CD14-positive monocyte (primary cell): ENCODE measurements at regions not wholly inside any gene's neighbourhood (a gene's known extent, or its start where the extent isn't known, plus 50 kb on each side); places are given as distances from the start of the nearest gene placed in this dataset.
A peak's percentile ranks its signal among the peaks of the same experiment; 100 is the strongest.

ENCODE experiments used
- DNase-seq, 3 donors: peaks; one replicate each; pipeline ENCODE4 v3.0.0-alpha.2; 2011 to 2022
- H2AFZ ChIP-seq: 2 replicates; pipeline ENCODE4 v1.6.0; 2012; ENCODE audit warnings: mild to moderate bottlenecking, low read depth, low read length, inconsistent platforms; ENCODE audit not compliant: insufficient read depth, poor library complexity, severe bottlenecking
- H3K27ac ChIP-seq, 2 donors: 1 replicate in 1 of 2; 2 replicates in 1 of 2; pipeline ENCODE4 v1.5.1; 2012 to 2013; ENCODE audit warnings: low read length in 2 of 2, control low read depth in 1 of 2, inconsistent platforms in 1 of 2, low read depth in 1 of 2, mild to moderate bottlenecking in 1 of 2
- H3K27me3 ChIP-seq, 2 donors: one replicate each; pipeline versions ENCODE4 v1.6.0 to v1.6.1; 2011 to 2013; ENCODE audit warnings: low read length in 2 of 2; ENCODE audit not compliant: control insufficient read depth in 2 of 2, insufficient read depth in 2 of 2
- H3K36me3 ChIP-seq, 2 donors: replicated peaks in 1 of 2; 1 replicate in 1 of 2; 2 replicates in 1 of 2; pipeline versions ENCODE4 v1.5.1 to v1.6.1; 2012 to 2013; ENCODE audit warnings: low read length in 2 of 2, control low read depth in 1 of 2, inconsistent platforms in 1 of 2, mild to moderate bottlenecking in 1 of 2; ENCODE audit not compliant: insufficient read depth in 2 of 2, control insufficient read depth in 1 of 2
- H3K4me1 ChIP-seq, 2 donors: 1 replicate in 1 of 2; 2 replicates in 1 of 2; pipeline versions ENCODE4 v1.5.1 to v1.6.1; 2012 to 2013; ENCODE audit warnings: low read length in 2 of 2, control low read depth in 1 of 2, inconsistent platforms in 1 of 2, mild to moderate bottlenecking in 1 of 2, moderate library complexity in 1 of 2; ENCODE audit not compliant: insufficient read depth in 2 of 2, control insufficient read depth in 1 of 2
- H3K4me2 ChIP-seq: replicated peaks from 2 replicates; pipeline ENCODE3; 2012; ENCODE audit warnings: low read length, moderate library complexity, mild to moderate bottlenecking; ENCODE audit not compliant: poor library complexity, severe bottlenecking; ENCODE audit errors: extremely low read depth
- H3K4me3 ChIP-seq, 3 experiments: fragments of 200-600 bp in 1 of 3; sonication (generic) in 1 of 3; replicated peaks in 1 of 3; 1 replicate in 2 of 3; 2 replicates in 1 of 3; pipeline ENCODE4 v1.5.1; 2011 to 2013; ENCODE audit warnings: low read length in 3 of 3, mild to moderate bottlenecking in 3 of 3, control low read depth in 2 of 3, low read depth in 2 of 3, inconsistent platforms in 1 of 3, moderate library complexity in 1 of 3
- H3K79me2 ChIP-seq: 2 replicates; pipeline ENCODE4 v1.6.0; 2012; ENCODE audit warnings: mild to moderate bottlenecking, control low read depth, inconsistent platforms, low read length, moderate library complexity; ENCODE audit not compliant: insufficient read depth
- H3K9ac ChIP-seq: 2 replicates; pipeline ENCODE4 v1.6.0; 2017; ENCODE audit warnings: low read length, mild to moderate bottlenecking; ENCODE audit not compliant: insufficient read depth, poor library complexity, severe bottlenecking
- H3K9me3 ChIP-seq, 2 donors: replicated peaks in 1 of 2; 1 replicate in 1 of 2; 2 replicates in 1 of 2; pipeline versions ENCODE4 v1.5.1 to v1.6.1; 2012 to 2013; ENCODE audit warnings: low read length in 2 of 2, control low read depth in 1 of 2; ENCODE audit not compliant: control insufficient read depth in 1 of 2, insufficient read depth in 1 of 2
- H4K20me1 ChIP-seq: 2 replicates; pipeline ENCODE4 v1.6.0; 2012; ENCODE audit warnings: mild to moderate bottlenecking, low read length, control low read depth, moderate library complexity; ENCODE audit not compliant: insufficient read depth
- H3K27ac Mint-ChIP-seq, 7 donors: one replicate each; pipeline ENCODE4 v1.8.0; 2020; ENCODE audit warnings: mild to moderate bottlenecking in 7 of 7, mixed read lengths in 7 of 7, moderate library complexity in 6 of 7, inconsistent platforms in 2 of 7
- H3K27me3 Mint-ChIP-seq, 3 donors: one replicate each; pipeline ENCODE4 v1.8.0; 2021 to 2022; ENCODE audit warnings: low read depth in 3 of 3, mild to moderate bottlenecking in 3 of 3, mixed read lengths in 3 of 3, moderate library complexity in 3 of 3, inconsistent platforms in 1 of 3
- H3K36me3 Mint-ChIP-seq, 2 donors: one replicate each; pipeline ENCODE4 v1.8.0; 2020; ENCODE audit warnings: mixed read lengths in 2 of 2, inconsistent platforms in 1 of 2, mild to moderate bottlenecking in 1 of 2
- H3K4me1 Mint-ChIP-seq: one replicate; pipeline ENCODE4 v1.8.0; 2020; ENCODE audit warnings: mild to moderate bottlenecking, mixed read lengths
- H3K4me3 Mint-ChIP-seq, 2 donors: one replicate each; pipeline ENCODE4 v1.8.0; 2020; ENCODE audit warnings: mild to moderate bottlenecking in 2 of 2, mixed read lengths in 2 of 2, moderate library complexity in 1 of 2
- H3K9me3 Mint-ChIP-seq, 7 donors: one replicate each; pipeline ENCODE4 v1.8.0; 2020 to 2022; ENCODE audit warnings: mixed read lengths in 7 of 7, mild to moderate bottlenecking in 6 of 7, moderate library complexity in 6 of 7, inconsistent platforms in 2 of 7
- WGBS: methylation state at CpG from one replicate; pipeline ENCODE4 v1.1.5; 2013; ENCODE audit warnings: missing lambda C conversion rate; ENCODE audit not compliant: insufficient coverage; 5-methylcytosine and 5-hydroxymethylcytosine counted together
- intact Hi-C, 2 donors: fragments of 100-400 bp; cut with micrococcal nuclease; formaldehyde crosslinking; loops; one replicate each; pipeline versions ENCODE4 v1.15.0 to v1.15.1; 2023
- TF ChIP-seq, protein P1 (sequence below): fragments of 200-600 bp; IDR thresholded peaks from one replicate; pipeline ENCODE4 v1.8.0; 2022; ENCODE audit warnings: antibody characterized with exemption, mild to moderate bottlenecking

DNA sequence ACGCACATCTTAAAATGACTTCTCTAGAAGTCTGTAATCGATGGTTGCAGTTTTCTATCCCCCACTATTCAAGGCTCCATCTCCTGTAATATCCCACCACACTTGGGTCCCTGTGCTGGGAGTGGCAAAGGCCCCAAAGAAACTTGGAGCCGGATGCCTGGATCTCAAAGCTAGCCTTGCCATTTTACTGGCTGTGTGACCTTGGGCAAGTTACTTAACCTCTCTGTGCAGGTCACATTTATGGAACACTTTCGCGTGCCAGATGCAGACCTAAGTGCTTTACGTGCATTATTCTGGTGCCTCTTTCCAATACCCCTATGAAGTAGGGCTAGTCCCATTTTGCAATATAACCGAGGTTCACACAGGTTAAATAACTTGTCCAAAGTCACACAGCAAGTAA, 151.8 kb upstream of the PRMT8 start:
- intact Hi-C loops = no loop called here
- Histone ChIP-seq H2AFZ (no peak overlapping the region), H3K9me3 (no peaks in the 10 kb centered on the region), H3K4me3 (no peak overlapping the region), H4K20me1 (no peaks in the 10 kb centered on the region), H3K79me2 (no peaks in the 10 kb centered on the region), H3K27ac (no peak overlapping the region), H3K4me2 (no peak overlapping the region), H3K4me1 (no peaks in the 10 kb centered on the region), H3K36me3 (no peaks in the 10 kb centered on the region), H3K9ac (no peak overlapping the region), H3K27me3 (peaks cover 0 to 18% of the 10 kb centered on the region in 2 donors)
- DNase-seq = no peak
- no peak overlapping the region for H3K27ac Mint-ChIP-seq
- no peak overlapping the region for H3K4me3 Mint-ChIP-seq
- H3K4me1 Mint-ChIP-seq = no peaks in the 10 kb centered on the region
- TF ChIP-seq, protein P1, sequence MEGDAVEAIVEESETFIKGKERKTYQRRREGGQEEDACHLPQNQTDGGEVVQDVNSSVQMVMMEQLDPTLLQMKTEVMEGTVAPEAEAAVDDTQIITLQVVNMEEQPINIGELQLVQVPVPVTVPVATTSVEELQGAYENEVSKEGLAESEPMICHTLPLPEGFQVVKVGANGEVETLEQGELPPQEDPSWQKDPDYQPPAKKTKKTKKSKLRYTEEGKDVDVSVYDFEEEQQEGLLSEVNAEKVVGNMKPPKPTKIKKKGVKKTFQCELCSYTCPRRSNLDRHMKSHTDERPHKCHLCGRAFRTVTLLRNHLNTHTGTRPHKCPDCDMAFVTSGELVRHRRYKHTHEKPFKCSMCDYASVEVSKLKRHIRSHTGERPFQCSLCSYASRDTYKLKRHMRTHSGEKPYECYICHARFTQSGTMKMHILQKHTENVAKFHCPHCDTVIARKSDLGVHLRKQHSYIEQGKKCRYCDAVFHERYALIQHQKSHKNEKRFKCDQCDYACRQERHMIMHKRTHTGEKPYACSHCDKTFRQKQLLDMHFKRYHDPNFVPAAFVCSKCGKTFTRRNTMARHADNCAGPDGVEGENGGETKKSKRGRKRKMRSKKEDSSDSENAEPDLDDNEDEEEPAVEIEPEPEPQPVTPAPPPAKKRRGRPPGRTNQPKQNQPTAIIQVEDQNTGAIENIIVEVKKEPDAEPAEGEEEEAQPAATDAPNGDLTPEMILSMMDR = no peak
- peaks cover 0 to 2% (median 0%) of the 10 kb centered on the region in 7 donors for H3K9me3 Mint-ChIP-seq
- 98% methylated on average over 6 of the region's 7 CpGs for WGBS
- H3K27me3 Mint-ChIP-seq = peaks cover 16 to 39% (median 17%) of the 10 kb centered on the region in 3 donors
- no peaks in the 10 kb centered on the region for H3K36me3 Mint-ChIP-seq

DNA sequence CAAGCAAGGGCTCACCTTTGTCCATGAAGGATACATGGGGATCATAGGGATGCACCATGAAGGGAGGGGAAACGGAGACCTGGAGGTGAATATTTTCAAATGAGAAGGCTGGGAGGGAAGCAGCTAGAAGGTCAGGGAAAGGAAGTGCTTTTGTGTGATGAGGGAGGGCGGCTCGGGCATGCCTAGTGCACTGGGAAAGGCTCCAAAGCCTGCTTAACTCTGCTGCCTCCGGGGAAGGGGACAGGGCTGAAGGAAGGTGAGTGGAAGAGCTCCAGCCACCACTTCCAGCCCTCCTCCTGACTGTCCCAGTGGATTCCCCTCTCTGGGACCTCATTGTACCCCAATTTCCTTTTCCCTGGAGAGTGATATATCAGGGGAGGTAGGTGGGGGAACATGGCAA, 149.4 kb upstream of the PRMT8 start:
- H3K4me1 ChIP-seq = no peaks in the 10 kb centered on the region
- intact Hi-C loops = no loop called here
- no peaks in the 10 kb centered on the region for H3K36me3 ChIP-seq
- H2AFZ ChIP-seq = no peak overlapping the region
- Mint-ChIP-seq H3K36me3 (no peaks in the 10 kb centered on the region), H3K4me3 (no peak overlapping the region), H3K4me1 (no peaks in the 10 kb centered on the region), H3K27ac (peak overlapping the region in 1 of 7 donors; percentile 4), H3K9me3 (peaks cover 0 to 2% (median 0%) of the 10 kb centered on the region in 7 donors), H3K27me3 (peaks cover 18 to 35% (median 21%) of the 10 kb centered on the region in 3 donors)
- no peak overlapping the region for H3K4me2 ChIP-seq
- H3K4me3 ChIP-seq = no peak overlapping the region
- no peak overlapping the region for H3K9ac ChIP-seq
- no peak for DNase-seq
- 48% methylated on average over 3 of the region's 4 CpGs for WGBS
- H3K79me2 ChIP-seq = no peaks in the 10 kb centered on the region
- no peak overlapping the region for H3K27ac ChIP-seq
- H3K9me3 ChIP-seq = no peaks in the 10 kb centered on the region
- TF ChIP-seq, protein P1 = no peak
- no peaks in the 10 kb centered on the region for H4K20me1 ChIP-seq
- H3K27me3 ChIP-seq = peaks cover 0 to 18% of the 10 kb centered on the region in 2 donors
